Calu3 (cell line): ENCODE measurements at regions not wholly inside any gene's neighbourhood (a gene's known extent, or its start where the extent isn't known, plus 50 kb on each side); places are given as distances from the start of the nearest gene placed in this dataset.
A peak's percentile ranks its signal among the peaks of the same experiment; 100 is the strongest.
"Not testable (repeated sequence)": the region's sequence is repeated elsewhere in the genome, so short reads cannot be mapped to it uniquely, and the experiment has no call there.

Source experiments
- BruUV-seq: library from RNA; stranded (reverse); fragments of 400-500 nt; replicated peaks from 2 replicates; lab custom pipeline; 2021; lab: Mats Ljungman, UMichigan
- CTCF ChIA-PET: fragments of 300-600 bp; sonication (Branson Sonifier 250); formaldehyde crosslinking; loops from one replicate; lab custom pipeline; 2022; ENCODE audit warnings: antibody characterized with exemption; lab: Charles Lee
- DNase-seq: peaks from one replicate; pipeline ENCODE4 v3.0.0; 2022
- H3K27ac Mint-ChIP-seq: one replicate; pipeline ENCODE4 v1.8.0; 2022; ENCODE audit warnings: mixed read lengths; ENCODE audit not compliant: unreplicated experiment
- H3K27me3 Mint-ChIP-seq: one replicate; pipeline ENCODE4 v1.8.0; 2022; ENCODE audit warnings: mixed read lengths; ENCODE audit not compliant: unreplicated experiment
- H3K36me3 Mint-ChIP-seq: one replicate; pipeline ENCODE4 v1.8.0; 2022; ENCODE audit warnings: mild to moderate bottlenecking, moderate library complexity, mixed read lengths; ENCODE audit not compliant: insufficient read depth, unreplicated experiment
- H3K4me1 Mint-ChIP-seq: one replicate; pipeline ENCODE4 v1.8.0; 2022; ENCODE audit warnings: mild to moderate bottlenecking, low read depth, mixed read lengths; ENCODE audit not compliant: unreplicated experiment
- H3K4me3 Mint-ChIP-seq: one replicate; pipeline ENCODE4 v1.8.0; 2022; ENCODE audit warnings: mild to moderate bottlenecking, low read depth, moderate library complexity, mixed read lengths; ENCODE audit not compliant: unreplicated experiment
- H3K9me3 Mint-ChIP-seq: one replicate; pipeline ENCODE4 v1.8.0; 2022; ENCODE audit warnings: low read depth, mixed read lengths; ENCODE audit not compliant: unreplicated experiment
- CTCF ChIP-seq: fragments of 200-600 bp; IDR thresholded peaks from one replicate; pipeline ENCODE4 v1.8.0; 2022; ENCODE audit warnings: antibody characterized with exemption; ENCODE audit not compliant: unreplicated experiment
- intact Hi-C: fragments of 100-400 bp; cut with micrococcal nuclease; formaldehyde crosslinking; loops from one replicate; pipeline ENCODE4 v1.10.0; 2022; ENCODE audit not compliant: unreplicated experiment

- Mint-ChIP-seq H3K4me3 (no peak overlapping the region), H3K4me1 (no peaks in the 10 kb centered on the region), H3K27ac (no peak overlapping the region), H3K27me3 (no peaks in the 10 kb centered on the region), H3K9me3 (no peaks in the 10 kb centered on the region), H3K36me3 (no peaks in the 10 kb centered on the region)
- intact Hi-C loops, result no loop called here
- no TSS peak for BruUV-seq
- no peak for DNase-seq
- CTCF ChIA-PET, result no interaction called here
- no peak for TF ChIP-seq CTCF
Measured at GRCh38 chrX:28133763-28134162, 152.5 kb upstream of the DCAF8L1 start.

DNA sequence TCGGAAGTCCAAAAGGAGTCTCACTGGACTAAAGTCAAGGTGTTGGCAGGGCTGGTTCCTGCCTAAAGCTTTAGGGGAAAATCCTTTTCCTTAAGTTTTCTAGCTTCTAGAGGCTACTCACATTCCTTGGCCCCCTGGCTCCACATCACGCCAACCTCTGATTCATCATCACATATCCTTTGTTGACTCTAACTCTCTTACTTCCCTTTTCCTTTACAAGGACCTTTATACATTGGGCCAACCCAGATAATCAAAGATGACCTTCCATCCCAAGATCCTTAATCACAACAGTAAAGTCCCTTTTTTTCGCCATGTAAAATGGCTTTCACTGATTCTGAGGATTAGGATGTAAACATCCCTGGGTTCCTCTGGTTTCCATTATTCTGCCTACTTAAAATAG, 146.4 kb upstream of the DCAF8L1 start:
- peaks cover 2% of the 10 kb centered on the region for H3K9me3 Mint-ChIP-seq
- H3K27ac Mint-ChIP-seq, result no peak overlapping the region
- no peak for TF ChIP-seq CTCF
- no peaks in the 10 kb centered on the region for H3K36me3 Mint-ChIP-seq
- no peak for DNase-seq
- no peaks in the 10 kb centered on the region for H3K27me3 Mint-ChIP-seq
- H3K4me3 Mint-ChIP-seq, result no peak overlapping the region
- CTCF ChIA-PET, result no interaction called here
- no TSS peak for BruUV-seq
- intact Hi-C loops, result no loop called here
- H3K4me1 Mint-ChIP-seq, result no peaks in the 10 kb centered on the region

DNA sequence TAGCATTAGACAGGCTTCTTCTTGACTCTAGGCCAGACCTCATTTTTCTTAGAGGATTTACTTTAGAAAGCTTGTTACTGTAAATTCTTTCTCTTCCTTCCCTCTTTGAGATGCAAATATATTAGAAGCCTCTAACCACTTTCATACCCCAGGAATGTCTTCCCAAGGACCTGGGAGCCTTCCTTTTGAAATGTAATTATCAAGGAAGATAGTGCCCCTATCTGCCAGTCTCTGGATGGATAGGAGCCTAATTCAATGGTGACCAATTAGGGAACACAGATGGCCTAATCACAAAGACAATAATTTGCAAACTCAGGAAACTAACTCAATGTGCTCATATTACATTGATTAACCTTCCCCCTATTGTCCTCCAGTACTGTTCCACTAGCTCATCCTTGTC, 145.6 kb upstream of the DCAF8L1 start:
- CTCF ChIA-PET, result no interaction called here
- Mint-ChIP-seq H3K27me3 (no peaks in the 10 kb centered on the region), H3K4me1 (no peaks in the 10 kb centered on the region), H3K36me3 (no peaks in the 10 kb centered on the region), H3K4me3 (no peak overlapping the region), H3K9me3 (peaks cover 2% of the 10 kb centered on the region), H3K27ac (no peak overlapping the region)
- intact Hi-C loops, result no loop called here
- BruUV-seq, result no TSS peak
- DNase-seq, result no peak
- no peak for TF ChIP-seq CTCF

DNA sequence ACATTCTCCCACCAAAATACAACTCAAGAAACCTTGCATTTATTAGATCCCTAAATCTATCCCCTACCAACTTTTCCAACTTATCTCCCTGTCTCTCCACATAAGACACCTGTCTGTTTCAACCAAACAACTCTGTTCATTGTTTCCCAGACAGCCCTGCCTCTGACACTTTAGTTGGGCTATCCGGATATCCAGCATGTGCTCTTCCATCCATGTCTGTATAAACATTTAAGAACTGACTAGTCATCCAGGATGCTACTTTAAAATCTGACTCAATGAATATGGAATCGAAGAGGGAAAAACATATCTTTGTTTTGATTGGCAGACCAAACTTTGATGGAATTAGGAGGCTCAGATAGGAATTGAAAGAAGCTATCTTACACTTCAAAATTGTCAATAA, 143.2 kb upstream of the DCAF8L1 start:
- no TSS peak for BruUV-seq
- peaks cover 11% of the 10 kb centered on the region for H3K4me1 Mint-ChIP-seq
- no peaks in the 10 kb centered on the region for H3K27me3 Mint-ChIP-seq
- intact Hi-C loops, result no loop called here
- CTCF ChIA-PET, result no interaction called here
- no peak overlapping the region for H3K4me3 Mint-ChIP-seq
- TF ChIP-seq CTCF, result no peak
- no peak for DNase-seq
- H3K9me3 Mint-ChIP-seq, result peaks cover 4% of the 10 kb centered on the region
- H3K27ac Mint-ChIP-seq, result no peak overlapping the region
- H3K36me3 Mint-ChIP-seq, result no peaks in the 10 kb centered on the region

GRCh38 chrX:28120580-28121245, 139.5 kb upstream of the DCAF8L1 start:
- intact Hi-C loops, BruUV-seq, H3K27me3 Mint-ChIP-seq, H3K9me3 Mint-ChIP-seq, H3K4me3 Mint-ChIP-seq, DNase-seq, H3K36me3 Mint-ChIP-seq: not testable (repeated sequence)
- peaks cover 16% of the 10 kb centered on the region for H3K4me1 Mint-ChIP-seq
- CTCF ChIA-PET, result interaction anchor here (0.7 kb wide), 1 partner anchor 64 kb away, joined by 3 read pairs; no protein-coding TSS in a partner anchor
- peak overlapping the region; percentile 87 for H3K27ac Mint-ChIP-seq
